DMS 273 (cell line): ENCODE measurements at regions not wholly inside any gene's neighbourhood (a gene's known extent, or its start where the extent isn't known, plus 50 kb on each side); places are given as distances from the start of the nearest gene placed in this dataset.

ENCODE experiments used
- DNase-seq: peaks from one replicate; lab custom pipeline; 2025; ENCODE audit not compliant: unreplicated experiment; lab: John Stamatoyannopoulos, UW

- DNase-seq = no peak
Observed at GRCh38 chr7:25850735-25851134, 301.3 kb upstream of the NFE2L3 start.

- DNase-seq = peak; percentile 98
Observed at GRCh38 chr7:25851332-25852210, 300.4 kb upstream of the NFE2L3 start.

- no peak for DNase-seq
Observed at GRCh38 chr7:25852211-25852938, 299.6 kb upstream of the NFE2L3 start.

- no peak for DNase-seq
Observed at GRCh38 chr7:25852939-25853271, 299.1 kb upstream of the NFE2L3 start.

GRCh38 chr7:25853314-25853713, 298.7 kb upstream of the NFE2L3 start:
- DNase-seq = no peak

- DNase-seq = no peak
Observed at GRCh38 chr7:25854059-25854458, 297.9 kb upstream of the NFE2L3 start.

- peak; percentile 100 for DNase-seq
Observed at GRCh38 chr7:25854608-25855497, 297.1 kb upstream of the NFE2L3 start.

GRCh38 chr7:25855854-25856782, 295.9 kb upstream of the NFE2L3 start:
- DNase-seq = peak; percentile 89

- peak; percentile 99 for DNase-seq
Observed at GRCh38 chr7:25857376-25858067, 294.5 kb upstream of the NFE2L3 start.

- peak; percentile 70 for DNase-seq
Observed at GRCh38 chr7:25858200-25858524, 293.8 kb upstream of the NFE2L3 start.

GRCh38 chr7:25858525-25859411, 293.2 kb upstream of the NFE2L3 start:
- peak; percentile 84 for DNase-seq

GRCh38 chr7:25859412-25860274, 292.4 kb upstream of the NFE2L3 start:
- DNase-seq = no peak

- peak; percentile 92 for DNase-seq
Observed at GRCh38 chr7:25860275-25861163, 291.5 kb upstream of the NFE2L3 start.

GRCh38 chr7:25861164-25861496, 290.9 kb upstream of the NFE2L3 start:
- peak; percentile 70 for DNase-seq

GRCh38 chr7:25861601-25862260, 290.3 kb upstream of the NFE2L3 start:
- DNase-seq = peak; percentile 80

GRCh38 chr7:25862261-25863004, 289.6 kb upstream of the NFE2L3 start:
- DNase-seq = peak; percentile 100
